Left ventricle myocardium inferior (tissue), 1 donor: ENCODE measurements at regions not wholly inside any gene's neighbourhood (a gene's known extent, or its start where the extent isn't known, plus 50 kb on each side); places are given as distances from the start of the nearest gene placed in this dataset.

Source experiments
- DNase-seq: peaks from one replicate; pipeline ENCODE4 v3.0.0-alpha.2; 2020
- H3K27ac ChIP-seq: fragments of 200-600 bp; replicated peaks from 2 replicates; pipeline ENCODE4 v1.8.0; 2021
- H3K27me3 ChIP-seq: fragments of 200-600 bp; 2 replicates; pipeline ENCODE4 v1.8.0; 2021; ENCODE audit warnings: low read depth
- H3K36me3 ChIP-seq: fragments of 200-600 bp; 2 replicates; pipeline ENCODE4 v1.8.0; 2021
- H3K4me1 ChIP-seq: fragments of 200-600 bp; 2 replicates; pipeline ENCODE4 v1.8.0; 2021
- H3K4me3 ChIP-seq: fragments of 200-600 bp; 2 replicates; pipeline ENCODE4 v1.8.0; 2021; ENCODE audit warnings: mild to moderate bottlenecking, moderate library complexity
- H3K9me3 ChIP-seq: fragments of 200-600 bp; replicated peaks from 2 replicates; pipeline ENCODE4 v1.8.0; 2021
- CTCF ChIP-seq: fragments of 200-600 bp; IDR thresholded peaks from 2 replicates; pipeline ENCODE4 v1.8.0; 2021; ENCODE audit warnings: antibody characterized with exemption, mild to moderate bottlenecking, borderline replicate concordance
- intact Hi-C: fragments of 100-400 bp; cut with micrococcal nuclease; formaldehyde crosslinking; loops from one replicate; pipeline ENCODE4 v1.11.0; 2022
- donor health status: DM: no; HTN: yes; CAD: no; lungs with severe emphysema.

- TF ChIP-seq CTCF, result no peak
- H3K36me3 ChIP-seq, result no peaks in the 10 kb centered on the region
- peak overlapping the region; percentile 22 for H3K27ac ChIP-seq
- DNase-seq, result no peak
- H3K4me1 ChIP-seq, result no peaks in the 10 kb centered on the region
- H3K9me3 ChIP-seq, result peaks cover 3% of the 10 kb centered on the region
- intact Hi-C loops, result no loop called here
- no peaks in the 10 kb centered on the region for H3K27me3 ChIP-seq
- H3K4me3 ChIP-seq, result no peak overlapping the region
Observed at GRCh38 chr9:115765060-115765459, 388.5 kb upstream of the PAPPA start.

- H3K4me1 ChIP-seq, result no peaks in the 10 kb centered on the region
- TF ChIP-seq CTCF, result no peak
- no peak for DNase-seq
- H3K4me3 ChIP-seq, result no peak overlapping the region
- peaks cover 3% of the 10 kb centered on the region for H3K9me3 ChIP-seq
- no peaks in the 10 kb centered on the region for H3K27me3 ChIP-seq
- no peak overlapping the region for H3K27ac ChIP-seq
- intact Hi-C loops, result no loop called here
- no peaks in the 10 kb centered on the region for H3K36me3 ChIP-seq
Observed at GRCh38 chr9:115766370-115766955, 387.1 kb upstream of the PAPPA start.

GRCh38 chr9:115770521-115770920 is 383.1 kb upstream of the PAPPA start:
- no peaks in the 10 kb centered on the region for H3K4me1 ChIP-seq
- no peak for TF ChIP-seq CTCF
- H3K27ac ChIP-seq, result no peak overlapping the region
- no peak for DNase-seq
- H3K9me3 ChIP-seq, result peaks cover 3% of the 10 kb centered on the region
- intact Hi-C loops, result no loop called here
- no peak overlapping the region for H3K4me3 ChIP-seq
- no peaks in the 10 kb centered on the region for H3K27me3 ChIP-seq
- no peaks in the 10 kb centered on the region for H3K36me3 ChIP-seq

- no peaks in the 10 kb centered on the region for H3K9me3 ChIP-seq
- H3K36me3 ChIP-seq, result no peaks in the 10 kb centered on the region
- no peak for DNase-seq
- H3K27ac ChIP-seq, result no peak overlapping the region
- H3K27me3 ChIP-seq, result no peaks in the 10 kb centered on the region
- no peak overlapping the region for H3K4me3 ChIP-seq
- intact Hi-C loops, result no loop called here
- H3K4me1 ChIP-seq, result no peaks in the 10 kb centered on the region
- no peak for TF ChIP-seq CTCF
Observed at GRCh38 chr9:115775659-115776058, 377.9 kb upstream of the PAPPA start.

- intact Hi-C loops, result no loop called here
- Histone ChIP-seq H3K27ac (no peak overlapping the region), H3K4me1 (no peaks in the 10 kb centered on the region), H3K36me3 (no peaks in the 10 kb centered on the region), H3K9me3 (no peaks in the 10 kb centered on the region), H3K4me3 (no peak overlapping the region), H3K27me3 (no peaks in the 10 kb centered on the region)
- DNase-seq, result no peak
- no peak for TF ChIP-seq CTCF
Observed at GRCh38 chr9:115777610-115778009, 376.0 kb upstream of the PAPPA start.
